OCI-LY7 (cell line): ENCODE measurements at regions not wholly inside any gene's neighbourhood (a gene's known extent, or its start where the extent isn't known, plus 50 kb on each side); places are given as distances from the start of the nearest gene placed in this dataset.

ENCODE experiments used
- BruUV-seq: library from RNA; stranded (reverse); fragments of 400-500 nt; replicated peaks from 2 replicates; lab custom pipeline; 2021; lab: Mats Ljungman, UMichigan
- CTCF ChIA-PET: fragments of 300-600 bp; sonication (Branson Sonifier 250); formaldehyde crosslinking; loops from one replicate; lab custom pipeline; 2022; ENCODE audit warnings: antibody characterized with exemption; ENCODE audit not compliant: unreplicated experiment; lab: Charles Lee
- POLR2A ChIA-PET: fragments of 300-600 bp; sonication (Branson Sonifier 250); formaldehyde crosslinking; loops from one replicate; lab custom pipeline; 2022; ENCODE audit warnings: antibody characterized with exemption; lab: Charles Lee
- DNase-seq: peaks from one replicate; pipeline ENCODE4 v3.0.0-alpha.2; 2015; ENCODE audit warnings: low spot score
- H2AFZ ChIP-seq: fragments of 200-600 bp; sonication (generic), shearing (Covaris generic); 2 replicates; pipeline ENCODE4 v1.6.1; 2014; ENCODE audit warnings: mild to moderate bottlenecking, antibody characterized with exemption, low read length, moderate library complexity
- H3K27ac ChIP-seq: fragments of 200-600 bp; sonication (generic); 2 replicates; pipeline ENCODE4 v1.5.1; 2014; ENCODE audit warnings: mixed run types, low read depth, mild to moderate bottlenecking, moderate library complexity, low read length, inconsistent platforms; ENCODE audit not compliant: poor library complexity, severe bottlenecking
- H3K36me3 ChIP-seq: fragments of 200-600 bp; sonication (generic); 2 replicates; pipeline ENCODE4 v1.6.1; 2014; ENCODE audit warnings: mild to moderate bottlenecking, antibody characterized with exemption, low read length, moderate library complexity, mixed read lengths; ENCODE audit not compliant: insufficient read depth
- H3K4me1 ChIP-seq: fragments of 200-600 bp; sonication (generic); 2 replicates; pipeline ENCODE4 v1.5.1; 2014; ENCODE audit warnings: mild to moderate bottlenecking, low read length; ENCODE audit not compliant: insufficient read depth, poor library complexity, severe bottlenecking
- H3K4me2 ChIP-seq: fragments of 200-600 bp; sonication (generic); 2 replicates; pipeline ENCODE4 v1.6.1; 2014; ENCODE audit warnings: mild to moderate bottlenecking, low read length
- H3K4me3 ChIP-seq: fragments of 200-600 bp; sonication (generic); 2 replicates; pipeline ENCODE4 v1.5.1; 2014; ENCODE audit warnings: mild to moderate bottlenecking, low read depth, low read length; ENCODE audit not compliant: poor library complexity, severe bottlenecking
- H3K79me2 ChIP-seq: fragments of 200-600 bp; sonication (generic); 2 replicates; pipeline ENCODE4 v1.6.1; 2016; ENCODE audit warnings: low read depth, mild to moderate bottlenecking, low read length, moderate library complexity, mixed read lengths; ENCODE audit not compliant: insufficient read depth
- H3K9me2 ChIP-seq: fragments of 200-600 bp; sonication (generic); 2 replicates; pipeline ENCODE4 v1.6.1; 2016; ENCODE audit warnings: mild to moderate bottlenecking, low read length, mixed read lengths; ENCODE audit not compliant: insufficient read depth
- H3K9me3 ChIP-seq: fragments of 200-600 bp; sonication (generic); 2 replicates; pipeline ENCODE4 v1.6.1; 2014; ENCODE audit warnings: mild to moderate bottlenecking, mixed run types, low read length, mixed read lengths
- H4K20me1 ChIP-seq: fragments of 200-600 bp; sonication (generic); 2 replicates; pipeline ENCODE4 v1.6.1; 2014; ENCODE audit warnings: mild to moderate bottlenecking, antibody characterized with exemption, low read length, moderate library complexity, mixed read lengths; ENCODE audit not compliant: insufficient read depth
- EZH2phosphoT487 ChIP-seq: fragments of 200-600 bp; sonication (generic); IDR thresholded peaks from 2 replicates; pipeline ENCODE4 v1.6.1; 2018; ENCODE audit warnings: low read depth, borderline replicate concordance, mild to moderate bottlenecking, mixed run types, antibody characterized with exemption, low read length, moderate library complexity, mixed read lengths
- intact Hi-C: fragments of 100-400 bp; cut with micrococcal nuclease; formaldehyde crosslinking; loops from one replicate; pipeline ENCODE4 v1.10.0; 2022; ENCODE audit not compliant: unreplicated experiment
- TF ChIP-seq, protein P1 (sequence below): fragments of 200-600 bp; sonication (generic); conservative IDR thresholded peaks from 2 replicates; pipeline ENCODE4 v1.5.1; 2014; ENCODE audit warnings: mild to moderate bottlenecking, antibody characterized with exemption, low read length, moderate library complexity, mixed read lengths

DNA sequence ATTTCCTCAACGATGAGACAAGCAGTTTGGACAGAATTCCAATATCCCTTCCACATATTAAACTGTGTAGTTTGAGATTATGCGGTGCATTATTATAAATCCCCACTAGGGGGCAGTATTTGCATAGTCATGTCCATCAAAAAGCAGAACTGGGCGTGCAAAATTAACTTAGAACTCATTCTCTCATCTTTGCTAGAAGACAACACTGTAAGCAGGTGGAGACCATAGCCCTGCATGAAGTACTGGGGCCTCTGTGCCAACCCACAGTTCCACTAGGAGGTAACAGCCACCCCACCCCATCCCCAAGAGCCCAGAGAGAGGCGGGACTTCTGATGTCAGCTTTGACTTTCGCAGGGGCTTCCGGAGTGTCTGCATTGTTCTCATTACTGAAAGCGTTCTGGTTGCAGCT is 106.6 kb upstream of the TMC3 start:
- ChIA-PET CTCF (no interaction called here), POLR2A (no interaction called here)
- H3K4me2 ChIP-seq, result no peak overlapping the region

GRCh38 chr15:81478354-81478753 is 104.3 kb upstream of the TMC3 start:
- no TSS peak for BruUV-seq
- no peak for DNase-seq
- Histone ChIP-seq H3K9me3 (no peaks in the 10 kb centered on the region), H3K4me3 (no peak overlapping the region), H3K9me2 (no peaks in the 10 kb centered on the region), H2AFZ (no peak overlapping the region), H4K20me1 (no peaks in the 10 kb centered on the region), H3K27ac (no peak overlapping the region), H3K4me2 (no peak overlapping the region), H3K4me1 (no peaks in the 10 kb centered on the region), H3K79me2 (no peaks in the 10 kb centered on the region), H3K36me3 (no peaks in the 10 kb centered on the region)
- ChIA-PET POLR2A (interaction anchor here (0.6 to 1.0 kb wide), 2 partner anchors 574 to 681 kb away, joined by 3 to 4 read pairs; no protein-coding TSS in a partner anchor), CTCF (no interaction called here)
- no peak for TF ChIP-seq EZH2phosphoT487
- TF ChIP-seq, protein P1, sequence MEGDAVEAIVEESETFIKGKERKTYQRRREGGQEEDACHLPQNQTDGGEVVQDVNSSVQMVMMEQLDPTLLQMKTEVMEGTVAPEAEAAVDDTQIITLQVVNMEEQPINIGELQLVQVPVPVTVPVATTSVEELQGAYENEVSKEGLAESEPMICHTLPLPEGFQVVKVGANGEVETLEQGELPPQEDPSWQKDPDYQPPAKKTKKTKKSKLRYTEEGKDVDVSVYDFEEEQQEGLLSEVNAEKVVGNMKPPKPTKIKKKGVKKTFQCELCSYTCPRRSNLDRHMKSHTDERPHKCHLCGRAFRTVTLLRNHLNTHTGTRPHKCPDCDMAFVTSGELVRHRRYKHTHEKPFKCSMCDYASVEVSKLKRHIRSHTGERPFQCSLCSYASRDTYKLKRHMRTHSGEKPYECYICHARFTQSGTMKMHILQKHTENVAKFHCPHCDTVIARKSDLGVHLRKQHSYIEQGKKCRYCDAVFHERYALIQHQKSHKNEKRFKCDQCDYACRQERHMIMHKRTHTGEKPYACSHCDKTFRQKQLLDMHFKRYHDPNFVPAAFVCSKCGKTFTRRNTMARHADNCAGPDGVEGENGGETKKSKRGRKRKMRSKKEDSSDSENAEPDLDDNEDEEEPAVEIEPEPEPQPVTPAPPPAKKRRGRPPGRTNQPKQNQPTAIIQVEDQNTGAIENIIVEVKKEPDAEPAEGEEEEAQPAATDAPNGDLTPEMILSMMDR, result no peak
- intact Hi-C loops, result loop anchor here (2.0 kb wide), 1 partner anchor 720 kb away; no protein-coding TSS in a partner anchor

More for the DNA sequence above, 106.6 kb upstream of the TMC3 start:
- H3K4me1 ChIP-seq, result no peaks in the 10 kb centered on the region
- H3K36me3 ChIP-seq, result no peaks in the 10 kb centered on the region
- H4K20me1 ChIP-seq, result no peaks in the 10 kb centered on the region
- H3K79me2 ChIP-seq, result no peaks in the 10 kb centered on the region
- H3K27ac ChIP-seq, result no peak overlapping the region
- DNase-seq, result peak; percentile 70
- H3K4me3 ChIP-seq, result no peak overlapping the region
- intact Hi-C loops, result loop anchor here (1.0 to 2.0 kb wide), 3 partner anchors 206 to 566 kb away; partner anchors contain the start of gene MEX3B
- no TSS peak for BruUV-seq
- H3K9me3 ChIP-seq, result no peaks in the 10 kb centered on the region
- no peak overlapping the region for H2AFZ ChIP-seq
- H3K9me2 ChIP-seq, result no peaks in the 10 kb centered on the region
- TF ChIP-seq, protein P1, result peak; percentile 98
- TF ChIP-seq EZH2phosphoT487, result no peak

- no peaks in the 10 kb centered on the region for H3K9me2 ChIP-seq
- intact Hi-C loops, result no loop called here
- ChIA-PET POLR2A (no interaction called here), CTCF (no interaction called here)
- H3K9me3 ChIP-seq, result no peaks in the 10 kb centered on the region
- TF ChIP-seq EZH2phosphoT487, result no peak
- TF ChIP-seq, protein P1, result no peak
- no peak overlapping the region for H3K4me2 ChIP-seq
- no peaks in the 10 kb centered on the region for H3K79me2 ChIP-seq
- no peak overlapping the region for H2AFZ ChIP-seq
- no peaks in the 10 kb centered on the region for H3K36me3 ChIP-seq
- BruUV-seq, result no TSS peak
- H3K4me1 ChIP-seq, result no peaks in the 10 kb centered on the region
- H3K4me3 ChIP-seq, result no peak overlapping the region
- H3K27ac ChIP-seq, result no peak overlapping the region
- no peaks in the 10 kb centered on the region for H4K20me1 ChIP-seq
- DNase-seq, result no peak
These were observed 101.9 kb upstream of the TMC3 start for GRCh38 chr15:81475926-81476325.
